HG02642 (cell line): ENCODE measurements at regions not wholly inside any gene's neighbourhood (a gene's known extent, or its start where the extent isn't known, plus 50 kb on each side); places are given as distances from the start of the nearest gene placed in this dataset.

Source experiments
- ATAC-seq: cut with Tn5 transposase; IDR thresholded peaks from one replicate; pipeline ENCODE4 v1.9.1; 2021; ENCODE audit warnings: mild to moderate bottlenecking; ENCODE audit not compliant: unreplicated experiment, poor library complexity

DNA sequence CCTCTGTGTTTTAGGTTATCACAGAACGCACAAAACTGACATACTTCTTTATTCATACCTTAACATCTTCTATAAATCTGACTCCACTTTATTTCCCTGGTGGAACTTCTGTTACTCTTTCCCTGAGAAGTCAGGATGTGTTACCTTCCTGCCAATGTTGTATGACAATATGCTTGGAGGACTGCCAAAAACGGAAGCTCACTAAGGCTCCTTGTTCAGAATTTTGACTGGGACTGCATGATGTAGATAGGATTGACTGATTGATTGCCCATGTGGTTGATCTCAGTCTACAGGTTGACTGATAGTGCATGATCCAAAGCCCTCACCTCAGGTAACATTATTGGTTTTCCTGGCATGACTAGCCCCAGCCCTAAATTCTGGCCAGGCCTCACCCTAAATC lies 319.4 kb downstream of the TLR4 start:
- no peak for ATAC-seq

DNA sequence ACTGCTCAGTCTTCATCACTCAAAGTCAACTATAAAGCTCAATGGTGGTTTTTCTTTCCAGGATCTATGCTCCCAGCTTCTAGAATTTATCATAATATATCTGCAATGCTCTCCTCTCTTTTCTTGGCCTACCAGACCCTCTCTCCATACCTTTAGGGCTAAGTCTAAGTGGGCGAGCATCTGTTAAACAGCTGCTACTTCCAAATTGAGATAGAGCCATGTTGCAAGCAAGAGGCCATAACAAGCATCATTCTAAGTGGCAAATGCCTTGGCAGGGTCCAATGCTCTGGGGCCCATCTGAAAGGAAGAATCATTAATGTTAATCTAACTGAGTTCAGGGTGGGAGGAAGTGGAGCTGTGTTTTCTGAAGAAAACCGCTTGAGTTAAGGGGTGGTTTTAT lies 324.0 kb downstream of the TLR4 start:
- ATAC-seq, result no peak

DNA sequence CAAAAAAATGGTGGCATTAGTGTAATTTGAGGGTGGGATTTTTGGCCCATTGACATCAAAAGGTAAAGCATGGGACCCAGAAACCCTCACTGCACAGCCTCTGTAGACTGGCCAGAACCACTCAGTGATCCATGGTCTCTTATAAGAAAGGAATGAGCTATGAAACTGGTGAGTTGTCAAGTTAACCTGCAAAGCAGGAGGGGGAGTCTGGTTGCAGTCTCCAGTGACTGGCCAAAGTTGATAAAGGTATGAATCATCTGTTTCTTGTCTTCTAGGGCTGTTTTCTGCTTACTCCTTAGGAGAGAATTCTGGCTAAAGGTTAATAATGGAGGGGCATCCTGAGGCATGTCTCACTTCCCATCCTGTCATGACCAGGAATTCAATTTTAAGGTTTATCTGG lies 325.2 kb downstream of the TLR4 start:
- no peak for ATAC-seq

DNA sequence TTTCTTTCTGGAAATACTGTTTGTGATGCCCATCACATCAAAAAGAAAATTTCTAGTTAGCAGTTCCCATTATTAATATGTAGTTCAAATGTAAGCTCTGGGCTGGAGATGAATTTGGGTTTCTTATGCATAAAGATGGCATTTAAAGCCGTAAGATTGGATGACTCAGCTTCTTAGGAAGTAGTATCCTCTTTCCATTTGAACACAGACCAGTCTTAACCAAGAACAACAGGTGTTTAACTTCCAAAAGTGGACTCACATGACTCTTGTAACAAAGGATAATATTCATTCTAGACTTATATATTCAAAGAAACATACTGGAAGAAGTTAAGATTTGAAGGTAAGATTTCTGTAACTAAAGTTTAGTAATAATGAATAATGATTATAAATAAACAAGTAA lies 330.5 kb downstream of the TLR4 start:
- no peak for ATAC-seq

DNA sequence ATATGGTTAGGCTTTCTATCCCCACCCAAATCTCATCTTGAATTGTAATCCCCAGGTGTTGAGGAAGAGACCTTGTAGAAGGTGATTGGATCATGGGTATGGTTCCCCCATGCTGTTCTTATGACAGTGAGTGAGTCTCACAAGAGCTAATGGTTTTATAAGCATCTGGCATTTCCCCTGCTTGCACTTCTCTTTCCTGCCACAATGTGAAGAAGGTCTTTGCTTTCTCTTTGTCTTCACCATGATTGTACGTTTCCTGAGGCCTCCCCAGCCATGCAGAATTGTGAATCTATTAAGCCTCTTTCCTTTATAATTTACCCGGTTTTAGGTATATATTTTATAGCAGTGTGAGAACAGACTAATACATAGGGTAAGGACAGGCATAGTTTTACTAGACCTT lies 334.5 kb downstream of the TLR4 start:
- no peak for ATAC-seq

DNA sequence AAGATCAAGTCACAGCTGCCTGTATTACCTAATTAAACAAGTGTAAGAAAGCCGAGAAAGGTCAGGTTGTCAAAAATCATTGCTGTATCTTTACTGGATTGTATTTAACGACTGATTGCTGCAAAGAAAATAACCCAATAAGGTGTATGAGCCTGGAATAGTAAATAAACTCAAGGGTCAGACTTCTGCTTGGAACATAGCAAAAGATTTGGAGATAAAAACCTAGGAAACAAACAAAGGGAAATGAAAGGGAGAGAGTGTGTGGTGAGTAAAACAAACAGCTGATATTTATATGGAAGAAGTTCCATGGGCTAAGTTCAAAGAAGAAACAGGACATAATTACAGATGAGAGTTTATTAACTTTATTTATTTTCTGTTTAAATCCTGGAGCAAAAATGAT lies 354.0 kb downstream of the TLR4 start:
- no peak for ATAC-seq

DNA sequence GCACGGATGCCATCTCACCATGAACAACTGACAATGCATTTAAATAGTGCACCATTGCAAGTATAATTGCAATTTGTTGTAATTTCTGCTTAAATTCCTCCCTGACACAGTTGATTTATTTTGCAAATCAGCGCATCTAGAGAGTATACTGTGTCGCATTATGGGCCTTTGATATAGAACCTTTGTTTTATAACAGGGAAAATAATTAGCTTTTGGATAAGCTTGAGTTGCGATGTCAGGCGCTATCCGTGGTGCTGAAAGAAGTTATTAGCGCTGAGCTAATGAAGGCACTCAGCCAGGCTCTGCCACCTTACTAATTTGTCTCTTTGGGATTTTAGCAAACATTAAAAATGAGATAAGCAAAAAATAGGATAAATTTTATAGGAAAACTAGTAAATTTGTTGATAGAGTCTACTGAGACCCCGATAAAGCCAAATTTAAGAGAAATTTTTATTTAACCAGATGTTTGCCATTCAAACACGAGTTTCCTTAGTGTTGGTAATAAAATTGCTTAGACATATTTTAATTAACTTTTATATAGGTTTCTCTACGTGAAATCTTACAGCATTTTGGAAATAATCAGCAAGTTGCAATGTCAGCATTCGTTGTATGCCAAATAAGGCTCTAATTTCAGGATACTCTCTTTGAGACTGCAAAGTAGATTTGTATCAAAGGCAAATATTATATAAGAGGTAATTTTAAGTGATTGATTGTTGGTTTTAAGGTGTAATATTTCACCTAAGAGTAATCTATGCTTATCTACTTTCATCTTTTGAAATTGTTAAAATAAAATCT lies 355.5 kb downstream of the TLR4 start:
- ATAC-seq, result no peak

DNA sequence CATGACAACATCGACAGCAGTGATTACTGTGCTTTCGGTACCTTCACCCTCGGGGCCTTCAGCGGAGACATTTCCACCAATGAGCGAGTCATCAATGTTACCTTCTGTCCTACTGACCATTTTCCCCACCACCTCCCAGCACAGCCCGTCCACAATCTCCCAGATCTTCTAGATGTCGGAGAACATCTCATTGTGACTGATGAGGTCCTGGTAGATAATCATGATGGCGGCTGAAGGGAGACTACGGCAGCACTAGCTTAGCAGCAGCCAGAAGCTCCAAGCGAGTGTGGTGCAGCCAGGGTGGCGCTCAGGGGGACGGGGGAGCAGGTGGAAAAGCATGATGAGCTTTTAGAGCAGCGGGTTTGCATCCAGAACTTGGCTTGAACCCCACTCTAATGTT lies 379.0 kb downstream of the TLR4 start:
- ATAC-seq, result no peak

DNA sequence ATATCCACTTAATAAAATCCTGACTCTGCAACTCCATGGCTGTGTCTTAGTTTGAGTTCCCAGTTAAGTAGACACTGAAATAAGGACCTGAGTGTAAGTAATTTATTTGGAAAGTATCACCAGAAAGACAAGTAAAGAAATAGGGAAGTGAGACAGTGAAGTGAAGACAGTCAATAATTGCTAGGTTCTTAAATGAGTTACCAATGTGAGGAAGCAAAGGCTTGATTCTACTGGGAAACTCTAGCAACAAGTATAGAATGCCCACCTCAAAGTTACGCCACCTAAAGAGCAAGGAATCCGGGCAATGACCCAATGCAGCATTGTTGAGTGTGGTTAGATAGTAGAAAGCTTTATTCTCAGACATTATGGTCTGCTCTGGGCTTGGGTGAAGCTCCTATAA lies 383.9 kb downstream of the TLR4 start:
- no peak for ATAC-seq

DNA sequence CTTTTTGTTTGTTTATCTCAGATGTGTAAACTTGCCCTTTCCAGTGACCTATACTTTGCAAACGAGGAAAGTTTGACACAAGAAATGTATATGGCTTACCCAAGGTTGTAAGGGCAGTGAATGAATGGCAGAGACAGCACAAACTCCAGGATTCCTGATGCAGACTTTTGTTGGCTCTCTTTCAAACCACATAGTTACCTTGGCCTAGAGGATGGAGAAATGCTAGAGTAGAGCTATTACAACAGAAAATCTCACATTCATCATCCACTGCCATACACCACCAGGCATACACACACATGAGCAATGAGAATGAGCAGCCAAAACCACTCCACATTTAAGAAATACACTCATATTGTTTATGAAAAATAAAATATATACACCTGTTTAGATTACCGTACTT lies 387.0 kb downstream of the TLR4 start:
- ATAC-seq, result no peak

DNA sequence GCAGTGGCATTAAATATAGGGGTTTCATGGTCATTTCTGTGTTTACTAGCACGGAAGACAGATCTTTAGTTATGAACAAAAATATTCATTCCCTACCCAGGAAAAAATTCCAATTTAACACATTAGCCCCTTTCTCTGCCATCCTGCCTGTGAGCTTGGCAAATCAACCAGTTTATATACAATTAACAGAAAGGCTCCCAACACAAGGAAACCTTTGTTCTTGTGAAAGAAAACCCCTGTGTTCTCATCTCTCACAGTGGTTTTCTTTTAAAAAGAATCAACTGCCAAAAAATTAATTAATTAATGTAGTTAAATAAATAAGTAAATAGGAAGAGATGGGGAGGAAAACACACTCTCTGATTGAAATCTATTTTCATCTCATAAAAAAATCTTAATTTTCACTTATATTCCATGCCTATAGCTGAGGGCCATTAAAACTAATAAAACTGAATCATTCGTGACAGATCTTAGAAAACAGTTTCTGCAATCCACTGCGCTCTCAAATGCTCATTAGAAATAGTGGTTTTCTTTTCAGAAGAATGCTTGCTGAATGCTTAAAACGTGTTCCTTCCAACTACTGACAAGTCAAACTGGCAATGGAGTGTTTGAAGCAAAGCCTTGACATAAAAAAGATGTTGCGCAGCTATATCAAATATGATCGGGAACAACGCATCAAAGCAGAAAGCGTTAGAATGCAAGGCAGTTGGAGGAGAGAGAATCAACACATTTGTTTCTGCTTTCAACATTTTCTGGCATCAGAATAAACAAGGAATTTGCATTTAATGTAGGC lies 387.7 kb downstream of the TLR4 start:
- no peak for ATAC-seq

DNA sequence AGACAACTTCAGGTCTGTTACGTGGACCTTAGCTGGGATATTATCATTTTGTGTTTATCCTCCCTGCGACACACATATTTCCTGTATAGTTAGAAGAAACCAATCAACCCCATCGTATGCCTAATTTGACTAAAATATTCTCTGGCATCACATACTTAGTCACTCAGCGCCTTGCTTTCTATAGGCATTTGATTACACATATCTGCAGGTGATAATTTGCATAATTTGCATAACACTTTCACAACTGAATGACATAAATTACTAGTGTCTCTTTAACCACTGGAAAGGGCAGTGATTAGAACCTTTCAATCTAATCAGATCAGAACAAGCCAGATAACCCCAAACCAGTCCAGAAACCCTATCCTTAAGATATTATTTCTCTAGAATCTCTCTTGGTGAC lies 390.2 kb downstream of the TLR4 start:
- no peak for ATAC-seq

DNA sequence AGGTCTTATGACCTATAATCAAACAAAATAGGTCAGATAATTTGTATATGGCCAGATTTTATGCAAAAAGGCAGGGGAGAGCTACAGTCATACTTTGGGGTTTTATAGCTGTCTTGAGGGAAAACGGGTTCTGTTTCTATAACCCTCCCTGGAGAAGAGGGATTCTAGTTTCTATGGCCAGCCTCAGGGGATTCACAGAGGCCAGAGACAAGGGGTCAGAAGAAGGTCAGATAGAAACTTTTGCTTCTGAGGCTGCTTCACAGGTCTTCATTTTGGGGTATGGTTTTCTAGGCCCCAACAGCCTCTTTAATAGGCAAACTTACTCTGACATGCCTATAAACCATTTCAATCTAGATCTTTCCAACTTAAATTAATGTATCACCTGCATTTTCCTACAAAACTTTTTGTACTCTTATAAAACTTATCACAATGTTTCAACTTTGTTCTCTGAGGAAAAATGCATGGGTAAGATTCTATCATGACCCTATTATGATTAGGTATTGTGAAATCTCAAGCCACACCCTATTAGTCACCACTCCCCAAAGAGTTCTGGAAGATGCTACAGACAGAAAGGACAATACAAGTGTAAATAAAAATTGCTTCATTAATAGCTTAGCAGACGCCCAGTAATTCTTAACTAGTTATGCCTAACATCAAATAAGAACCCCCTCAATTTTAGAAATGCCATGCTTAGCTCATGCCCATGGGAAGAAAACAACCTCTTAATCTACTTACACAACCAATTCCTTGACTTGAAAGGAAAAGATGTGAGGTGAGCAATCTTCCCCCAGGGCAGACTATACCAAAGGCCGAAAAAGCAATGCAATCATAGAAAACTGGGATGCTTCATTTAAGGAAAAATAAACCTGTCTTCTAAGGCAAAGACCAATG lies 396.6 kb downstream of the TLR4 start:
- ATAC-seq, result no peak

DNA sequence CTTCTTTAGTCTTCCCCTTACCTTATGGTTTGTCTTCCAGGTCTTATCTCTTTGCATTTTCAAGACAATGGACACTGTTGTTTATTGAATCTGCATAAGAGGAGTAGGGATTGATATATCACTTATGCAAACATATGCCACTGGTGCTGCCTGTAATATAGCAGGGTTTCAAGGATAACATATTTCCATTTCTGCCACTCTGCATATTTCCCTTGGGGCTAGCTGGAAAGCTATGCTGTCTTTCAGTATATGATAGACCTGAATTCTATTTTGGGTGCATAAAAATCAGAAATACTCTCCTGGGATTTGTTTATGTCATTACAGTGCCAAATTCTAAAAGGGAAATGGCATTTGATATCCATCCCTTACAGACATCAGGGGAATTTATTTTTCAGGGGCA lies 400.2 kb downstream of the TLR4 start:
- no peak for ATAC-seq

DNA sequence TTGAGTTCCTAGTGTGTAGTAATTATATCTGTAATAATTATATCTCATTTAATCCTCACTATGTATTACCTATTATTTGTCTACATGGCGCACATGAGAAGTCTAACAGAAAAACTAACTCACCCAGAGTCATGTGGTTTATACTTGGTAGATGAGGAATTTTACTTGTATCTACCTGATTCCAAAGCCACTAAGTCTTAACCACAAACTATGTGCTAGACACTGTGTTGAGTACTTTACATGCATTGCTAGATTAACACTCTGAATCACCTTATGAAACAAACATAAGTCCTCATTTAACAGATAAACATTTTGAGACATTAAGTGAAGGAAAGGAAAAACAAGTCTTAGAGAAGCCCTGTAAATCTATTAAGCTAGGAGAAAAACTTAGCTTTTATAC lies 404.8 kb downstream of the TLR4 start:
- no peak for ATAC-seq

DNA sequence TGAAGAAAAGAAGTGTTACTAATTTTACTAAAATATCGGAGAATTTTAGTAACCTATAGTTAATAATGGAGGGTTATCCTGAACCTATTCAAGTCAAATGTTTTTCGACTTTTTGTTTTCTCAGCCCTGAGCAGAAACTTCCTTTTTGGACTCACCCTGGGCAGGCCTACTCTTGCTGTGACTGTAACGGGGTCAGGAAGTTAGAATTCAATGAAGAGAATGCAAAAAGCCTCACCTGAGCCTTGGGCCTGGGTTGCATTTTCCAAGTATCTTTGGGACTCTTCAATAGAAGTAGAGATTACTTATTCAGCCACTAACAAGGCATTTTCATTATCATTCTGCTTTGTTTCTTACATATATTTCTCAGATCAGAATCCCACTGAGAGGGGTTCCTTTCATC lies 405.3 kb downstream of the TLR4 start:
- ATAC-seq, result no peak

DNA sequence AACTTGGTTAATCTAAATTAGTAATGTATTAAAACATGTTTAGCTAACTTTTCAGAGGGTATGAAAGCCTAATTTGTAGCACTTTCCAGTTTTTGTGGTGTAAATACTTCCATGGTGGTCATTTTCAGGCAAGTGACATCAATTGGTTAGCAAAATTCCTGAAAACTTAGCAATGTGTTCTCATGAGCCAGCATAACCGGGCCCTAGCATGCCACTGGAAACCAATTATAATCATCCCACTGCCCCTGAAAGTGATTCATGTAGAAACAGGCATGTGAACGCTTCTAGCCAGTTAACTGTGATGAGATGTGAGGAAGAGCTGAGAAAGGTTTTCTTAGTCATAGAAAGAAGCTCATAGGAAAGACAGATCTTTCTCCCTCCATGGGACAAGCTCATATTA lies 417.2 kb downstream of the TLR4 start:
- ATAC-seq, result no peak

DNA sequence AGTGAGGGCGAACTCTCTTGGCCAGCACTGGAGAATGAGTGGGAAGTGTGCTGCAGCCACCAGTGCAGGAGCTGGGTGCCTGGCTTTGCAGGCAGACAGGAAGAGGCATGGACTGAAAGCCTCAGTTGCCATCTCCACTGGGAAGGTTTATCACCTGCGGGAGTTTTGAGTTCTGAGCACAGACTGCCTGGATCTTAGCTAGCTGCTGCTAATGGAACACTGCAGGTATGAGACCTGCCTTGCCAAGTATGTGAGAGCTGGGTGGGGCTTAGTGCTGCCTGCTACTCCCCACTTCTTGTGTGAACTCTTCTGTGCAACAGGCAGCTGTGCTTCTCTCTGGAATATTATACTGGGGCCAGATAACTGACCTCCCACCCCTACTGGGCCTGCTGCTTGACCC lies 424.1 kb downstream of the TLR4 start:
- no peak for ATAC-seq

DNA sequence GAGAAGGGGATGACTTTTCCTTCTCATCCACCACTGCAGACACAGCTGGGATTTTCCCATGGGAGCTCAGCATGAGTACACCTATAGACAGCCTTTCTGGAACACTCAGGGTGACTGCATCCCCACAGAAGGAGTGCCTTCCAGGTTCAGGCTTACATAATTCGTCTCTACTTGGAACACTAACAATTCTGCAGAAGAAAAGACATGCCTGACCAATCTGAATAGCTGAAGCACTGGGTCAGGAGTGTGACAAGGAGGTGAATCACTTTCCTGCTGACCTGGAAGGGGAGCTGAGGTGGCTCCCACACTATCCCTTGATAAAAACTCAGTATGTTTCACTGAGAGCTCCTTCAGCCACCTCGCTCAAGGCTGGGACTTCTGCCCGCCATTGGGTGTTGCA lies 425.3 kb downstream of the TLR4 start:
- no peak for ATAC-seq

DNA sequence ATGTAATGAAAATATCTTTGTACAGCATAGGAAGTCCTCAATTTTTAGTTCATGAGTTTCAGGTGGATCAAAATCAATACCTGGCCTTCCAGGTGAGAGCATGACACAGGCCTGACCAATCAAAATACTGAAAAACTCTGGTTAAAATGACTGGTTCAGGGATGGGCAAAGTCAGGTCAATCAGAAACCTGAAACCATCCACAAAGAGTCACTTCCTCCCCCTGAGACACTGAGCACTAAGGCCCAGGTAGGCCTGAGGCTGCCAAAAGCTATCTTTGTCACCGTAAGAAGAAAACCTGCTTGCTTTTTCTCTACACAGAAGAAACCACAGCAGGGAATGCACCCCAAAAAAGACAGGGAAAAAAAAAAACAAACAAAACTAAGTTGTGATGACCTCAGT lies 444.8 kb downstream of the TLR4 start:
- ATAC-seq, result no peak

DNA sequence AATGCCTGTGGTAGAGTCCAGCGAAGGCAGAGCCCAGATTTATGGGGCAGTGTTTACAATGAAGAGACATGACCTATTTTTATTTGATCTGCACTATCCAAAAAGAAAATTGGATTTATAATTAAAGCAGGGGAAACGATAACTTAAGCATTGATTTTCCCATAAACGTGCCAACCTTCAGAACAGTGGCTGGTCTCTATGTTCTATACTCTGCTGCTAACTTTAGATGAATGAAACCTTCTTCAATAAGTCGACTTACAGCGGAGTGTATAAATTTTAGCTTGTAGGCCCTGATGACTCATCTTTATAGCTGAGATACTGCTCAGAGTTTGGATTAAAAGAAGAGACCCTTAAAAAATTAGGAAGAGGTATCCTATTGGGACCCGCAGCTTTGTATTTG lies 452.6 kb downstream of the TLR4 start:
- no peak for ATAC-seq
